GM12878 (cell line): ENCODE measurements at regions not wholly inside any gene's neighbourhood (a gene's known extent, or its start where the extent isn't known, plus 50 kb on each side); places are given as distances from the start of the nearest gene placed in this dataset.

ENCODE experiments used
- ATAC-seq: fragments of 200-7000 bp; cut with Tn5 transposase; 3 replicates; pipeline ENCODE4 v1.9.1; 2020; ENCODE audit warnings: mild to moderate bottlenecking, moderate library complexity
- BruUV-seq: library from RNA; stranded (reverse); fragments of 400-500 nt; replicated peaks from 2 replicates; lab custom pipeline; 2021; lab: Mats Ljungman, UMichigan
- CTCF ChIA-PET: fragments of 300-600 bp; sonication (Branson Sonifier 250); formaldehyde crosslinking; extraction: SDS; loops from one replicate; lab custom pipeline; 2021; ENCODE audit warnings: inconsistent platforms; lab: Yijun Ruan, JAX
- POLR2A ChIA-PET: fragments of 350-600 bp; formaldehyde crosslinking; extraction: SDS; loops from one replicate; lab custom pipeline; 2021; ENCODE audit warnings: inconsistent platforms; lab: Charles Lee
- RAD21 ChIA-PET: fragments of 300-600 bp; sonication (Branson Sonifier 250); formaldehyde crosslinking; loops from one replicate; lab custom pipeline; 2023; ENCODE audit warnings: antibody characterized with exemption; ENCODE audit not compliant: unreplicated experiment; lab: Charles Lee
- SMC1A ChIA-PET: fragments of 300-600 bp; sonication (Branson Sonifier 250); formaldehyde crosslinking; loops from one replicate; lab custom pipeline; 2023; ENCODE audit not compliant: unreplicated experiment, uncharacterized antibody; lab: Charles Lee
- DNase-seq: peaks from one replicate; pipeline ENCODE4 v3.0.0-alpha.2; 2011; ENCODE audit warnings: low read depth, low spot score
- FAIRE-seq: peaks from 3 replicates; lab custom pipeline; 2011; peaks lifted over from hg19 to GRCh38; lab: Jason Lieb, UNC
- H2AFZ ChIP-seq: 2 replicates; pipeline ENCODE4 v1.6.0; 2011; ENCODE audit warnings: low read depth, low read length, control low read depth; ENCODE audit not compliant: control insufficient read depth
- H3K27ac ChIP-seq: 2 replicates; pipeline ENCODE4 v1.5.1; 2011; ENCODE audit warnings: control low read depth; ENCODE audit not compliant: control insufficient read depth, insufficient read depth
- H3K27me3 ChIP-seq, 2 experiments: replicated peaks in 1 of 2; 2 replicates each; pipeline versions ENCODE4 v1.6.0 to v1.6.1; 2011; ENCODE audit warnings: low read length in 1 of 2; ENCODE audit not compliant: control insufficient read depth in 2 of 2, insufficient read depth in 2 of 2
- H3K36me3 ChIP-seq, 2 experiments: 2 replicates each; pipeline ENCODE4 v1.5.1; 2011; ENCODE audit warnings: low read length in 1 of 2; ENCODE audit not compliant: control insufficient read depth in 2 of 2, insufficient read depth in 2 of 2
- H3K4me1 ChIP-seq: 2 replicates; pipeline ENCODE4 v1.6.1; 2011; ENCODE audit warnings: mild to moderate bottlenecking, low read length, moderate library complexity, mixed read lengths; ENCODE audit not compliant: control insufficient read depth, insufficient read depth
- H3K4me2 ChIP-seq: 2 replicates; pipeline ENCODE4 v1.6.0; 2011; ENCODE audit warnings: control low read depth; ENCODE audit not compliant: control insufficient read depth, insufficient read depth
- H3K4me3 ChIP-seq: fragments of 200-600 bp; sonication (generic); 2 replicates; pipeline ENCODE4 v1.5.1; 2016
- H3K79me2 ChIP-seq: 2 replicates; pipeline ENCODE4 v1.6.0; 2011; ENCODE audit warnings: low read length; ENCODE audit not compliant: control insufficient read depth, insufficient read depth
- H3K9ac ChIP-seq: 2 replicates; pipeline ENCODE4 v1.8.0; 2011; ENCODE audit warnings: low read length, control low read depth, mixed read lengths; ENCODE audit not compliant: control insufficient read depth, insufficient read depth
- H3K9me3 ChIP-seq: replicated peaks from 3 replicates; pipeline ENCODE4 v1.5.1; 2011; ENCODE audit warnings: mild to moderate bottlenecking, low read length; ENCODE audit not compliant: control insufficient read depth, insufficient read depth
- H4K20me1 ChIP-seq: 2 replicates; pipeline ENCODE4 v1.6.0; 2011; ENCODE audit not compliant: control insufficient read depth, insufficient read depth
- ATF2 ChIP-seq: IDR thresholded peaks from 2 replicates; pipeline ENCODE4 v1.6.1; 2012; ENCODE audit warnings: low read length, inconsistent platforms
- ATF3 ChIP-seq: IDR thresholded peaks from 2 replicates; pipeline ENCODE4 v1.6.1; 2011; ENCODE audit warnings: low read depth, mild to moderate bottlenecking, low read length, moderate library complexity, borderline replicate concordance; ENCODE audit errors: extremely low read depth
- BCL3 ChIP-seq: IDR thresholded peaks from 2 replicates; pipeline ENCODE4 v1.6.1; 2011; ENCODE audit warnings: borderline replicate concordance, low read depth, mild to moderate bottlenecking, moderate library complexity, low read length; ENCODE audit not compliant: insufficient read depth, poor library complexity, severe bottlenecking
- EED ChIP-seq: sonication (generic); IDR thresholded peaks from 2 replicates; pipeline ENCODE4 v1.6.1; 2016; ENCODE audit warnings: antibody characterized with exemption, low read depth
- EZH2 ChIP-seq: IDR thresholded peaks from 2 replicates; pipeline ENCODE4 v1.6.1; 2012; ENCODE audit warnings: low read depth, mild to moderate bottlenecking, control low read depth, inconsistent platforms, low read length, borderline replicate concordance; ENCODE audit not compliant: control insufficient read depth
- IRF4 ChIP-seq: IDR thresholded peaks from 2 replicates; pipeline ENCODE4 v1.6.1; 2011; ENCODE audit warnings: low read depth, low read length
- MXI1 ChIP-seq: fragments of 150-350 bp; IDR thresholded peaks from 2 replicates; pipeline ENCODE4 v1.6.1; 2011; ENCODE audit warnings: low read depth, mild to moderate bottlenecking, inconsistent platforms, low read length, improper control_type of control experiment
- SPI1 ChIP-seq: IDR thresholded peaks from 2 replicates; pipeline ENCODE4 v1.6.1; 2011; ENCODE audit warnings: low read depth, mild to moderate bottlenecking, low read length, moderate library complexity, borderline replicate concordance; ENCODE audit not compliant: insufficient read depth
- SRF ChIP-seq, 2 experiments: IDR thresholded peaks; 2 replicates each; pipeline ENCODE4 v1.6.1; 2011; ENCODE audit warnings: low read depth in 2 of 2, low read length in 2 of 2, mild to moderate bottlenecking in 1 of 2, moderate library complexity in 1 of 2
- TARDBP ChIP-seq: IDR thresholded peaks from 2 replicates; pipeline ENCODE4 v1.6.1; 2016; ENCODE audit warnings: borderline replicate concordance
- ZBTB11 ChIP-seq: fragments of 450-650 bp; formaldehyde crosslinking; IDR thresholded peaks from 2 replicates; pipeline ENCODE4 v1.5.0; 2022; ENCODE audit warnings: mild to moderate bottlenecking, missing genetic modification characterization
- ZNF217 ChIP-seq: fragments of 450-650 bp; IDR thresholded peaks from 2 replicates; pipeline ENCODE4 v1.6.1; 2017; ENCODE audit warnings: antibody characterized with exemption, mild to moderate bottlenecking
- ZNF384 ChIP-seq: IDR thresholded peaks from 2 replicates; pipeline ENCODE4 v1.6.1; 2012; ENCODE audit warnings: low read depth, mild to moderate bottlenecking, low read length, improper control_type of control experiment, borderline replicate concordance
- ZNF622 ChIP-seq: fragments of 450-650 bp; IDR thresholded peaks from 2 replicates; pipeline ENCODE4 v1.6.1; 2017; ENCODE audit warnings: mild to moderate bottlenecking, inconsistent platforms
- WGBS: methylation state at CpG from one replicate; pipeline ENCODE4 v1.1.6; 2016; ENCODE audit warnings: low lambda C conversion rate; ENCODE audit not compliant: insufficient replicate concordance, insufficient coverage; ENCODE audit errors: missing lambda C conversion rate; 5-methylcytosine and 5-hydroxymethylcytosine counted together
- in situ Hi-C: fragments of 300-500 bp; cut with MboI; formaldehyde crosslinking; loops from 9 replicates; pipeline ENCODE4 v1.14.3; 2018; ENCODE audit warnings: mixed read lengths
- intact Hi-C: fragments of 100-400 bp; cut with micrococcal nuclease; formaldehyde crosslinking; loops from one replicate; pipeline ENCODE4 v1.14.2; 2022; ENCODE audit not compliant: unreplicated experiment

GRCh38 chr6:6889601-6890000 lies 218.2 kb upstream of the RREB1 start:
- Histone ChIP-seq H3K9me3 (no peaks in the 10 kb centered on the region), H3K9ac (no peak overlapping the region), H3K79me2 (no peaks in the 10 kb centered on the region), H4K20me1 (no peaks in the 10 kb centered on the region), H3K4me1 (no peaks in the 10 kb centered on the region), H3K4me3 (no peak overlapping the region), H3K36me3 (no peaks in the 10 kb centered on the region), H3K4me2 (no peak overlapping the region), H3K27me3 (no peaks in the 10 kb centered on the region), H2AFZ (no peak overlapping the region), H3K27ac (no peak overlapping the region)
- BruUV-seq: no TSS peak
- no peak for ATAC-seq
- DNase-seq: no peak
- intact Hi-C loops: no loop called here
- POLR2A ChIA-PET: no interaction called here
- CTCF ChIA-PET: interaction anchor here (1.3 kb wide), 1 partner anchor 19 kb away, joined by 3 read pairs; no protein-coding TSS in a partner anchor
- in situ Hi-C loops: no loop called here
- FAIRE-seq: no peak
- RAD21 ChIA-PET: no interaction called here
- SMC1A ChIA-PET: interaction anchor here (1.0 kb wide), 1 partner anchor 120 kb away, joined by 3 read pairs; no protein-coding TSS in a partner anchor
- 3% methylated on average over 4 of the region's 4 CpGs for WGBS
- TF ChIP-seq ZNF217: no peak
- TF ChIP-seq EZH2: no peak
- no peak for TF ChIP-seq TARDBP
- TF ChIP-seq EED: no peak
- TF ChIP-seq BCL3: no peak
- TF ChIP-seq ATF3: no peak
- no peak for TF ChIP-seq SRF (IDR thresholded peaks at IDR 0.05; ENCODE audit: low read depth in 2 of 2, low read length in 2 of 2)
- no peak for TF ChIP-seq ZNF622
- no peak for TF ChIP-seq ATF2
- TF ChIP-seq MXI1: no peak
- TF ChIP-seq ZBTB11 (CRISPR knock-in tag): no peak
- TF ChIP-seq IRF4: no peak
- TF ChIP-seq ZNF384: no peak
- no peak for TF ChIP-seq SPI1
